Smooth muscle cell (in vitro differentiated cells): ENCODE measurements at regions not wholly inside any gene's neighbourhood (a gene's known extent, or its start where the extent isn't known, plus 50 kb on each side); places are given as distances from the start of the nearest gene placed in this dataset.

ENCODE experiments used
- DNase-seq: peaks from one replicate; lab custom pipeline; 2025; ENCODE audit not compliant: unreplicated experiment; lab: John Stamatoyannopoulos, UW
- H2AFZ ChIP-seq: fragments of 200-600 bp; sonication (generic); 2 replicates; pipeline ENCODE4 v1.6.0; 2016; ENCODE audit warnings: antibody characterized with exemption, low read depth, mild to moderate bottlenecking
- H3F3A ChIP-seq: fragments of 200-600 bp; sonication (generic); 2 replicates; pipeline ENCODE4 v1.6.0; 2017; ENCODE audit warnings: antibody characterized with exemption, low read depth
- H3K27ac ChIP-seq: fragments of 200-600 bp; sonication (generic); 2 replicates; pipeline ENCODE4 v1.5.1; 2016; ENCODE audit warnings: low read depth, mild to moderate bottlenecking
- H3K27me3 ChIP-seq: fragments of 200-600 bp; sonication (generic); 2 replicates; pipeline ENCODE4 v1.6.1; 2016; ENCODE audit warnings: low read depth, mild to moderate bottlenecking
- H3K36me3 ChIP-seq: fragments of 200-600 bp; sonication (generic); 2 replicates; pipeline ENCODE4 v1.5.1; 2016; ENCODE audit warnings: low read depth
- H3K4me1 ChIP-seq: fragments of 200-600 bp; sonication (generic); 2 replicates; pipeline ENCODE4 v1.5.1; 2016; ENCODE audit warnings: low read depth
- H3K4me2 ChIP-seq: fragments of 200-600 bp; sonication (generic); 2 replicates; pipeline ENCODE4 v1.6.0; 2016; ENCODE audit warnings: mild to moderate bottlenecking
- H3K4me3 ChIP-seq: fragments of 200-600 bp; sonication (generic); 2 replicates; pipeline ENCODE4 v1.5.1; 2016; ENCODE audit warnings: mild to moderate bottlenecking
- H3K79me2 ChIP-seq: fragments of 200-600 bp; sonication (generic); 2 replicates; pipeline ENCODE4 v1.6.0; 2016; ENCODE audit warnings: low read depth, mild to moderate bottlenecking
- H3K9ac ChIP-seq: fragments of 200-600 bp; sonication (generic); 2 replicates; pipeline ENCODE4 v1.6.0; 2016; ENCODE audit warnings: low read depth
- H3K9me3 ChIP-seq: fragments of 200-600 bp; sonication (generic); replicated peaks from 2 replicates; pipeline ENCODE4 v1.5.1; 2016; ENCODE audit warnings: low read depth
- H4K20me1 ChIP-seq: fragments of 200-600 bp; sonication (generic); 2 replicates; pipeline ENCODE4 v1.6.0; 2016; ENCODE audit warnings: low read depth
- WGBS: methylation state at CpG from one replicate; pipeline ENCODE4 v1.1.7; 2016; ENCODE audit warnings: low lambda C conversion rate; 5-methylcytosine and 5-hydroxymethylcytosine counted together
- TF ChIP-seq, protein P1 (sequence below): fragments of 200-600 bp; sonication (generic); IDR thresholded peaks from 2 replicates; pipeline ENCODE4 v1.5.1; 2017; ENCODE audit warnings: borderline replicate concordance, mild to moderate bottlenecking, antibody characterized with exemption; ENCODE audit not compliant: insufficient read depth, poor library complexity, severe bottlenecking

DNA sequence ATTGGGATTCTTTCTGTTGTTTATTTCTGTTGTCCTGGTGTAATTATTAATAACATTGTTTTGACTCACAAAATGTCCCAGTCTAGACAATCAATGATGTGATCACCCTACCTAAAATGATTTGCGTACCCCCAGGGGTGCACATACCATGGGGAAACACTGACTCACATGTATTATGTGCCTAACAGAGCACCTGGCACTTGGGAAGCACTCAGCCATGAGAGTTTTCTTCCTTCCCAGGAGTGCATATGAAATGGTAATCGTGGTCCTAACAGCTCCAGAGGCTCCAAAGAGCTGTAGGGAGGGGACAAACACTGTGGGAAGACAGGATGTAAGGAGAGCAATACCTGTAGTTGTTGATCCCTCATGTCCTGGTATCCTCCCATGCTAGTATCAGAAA, 187.8 kb upstream of the ERBB4 start:
- Histone ChIP-seq H3K9me3 (no peaks in the 10 kb centered on the region), H3K79me2 (no peaks in the 10 kb centered on the region), H4K20me1 (no peaks in the 10 kb centered on the region), H3K4me3 (no peak overlapping the region), H2AFZ (no peak overlapping the region), H3F3A (no peaks in the 10 kb centered on the region), H3K4me1 (no peaks in the 10 kb centered on the region), H3K27ac (no peak overlapping the region), H3K9ac (no peak overlapping the region), H3K4me2 (no peak overlapping the region), H3K27me3 (no peaks in the 10 kb centered on the region), H3K36me3 (no peaks in the 10 kb centered on the region)
- DNase-seq = no peak
- WGBS = 77% methylated on average over 2 of the region's 2 CpGs
- TF ChIP-seq, protein P1, sequence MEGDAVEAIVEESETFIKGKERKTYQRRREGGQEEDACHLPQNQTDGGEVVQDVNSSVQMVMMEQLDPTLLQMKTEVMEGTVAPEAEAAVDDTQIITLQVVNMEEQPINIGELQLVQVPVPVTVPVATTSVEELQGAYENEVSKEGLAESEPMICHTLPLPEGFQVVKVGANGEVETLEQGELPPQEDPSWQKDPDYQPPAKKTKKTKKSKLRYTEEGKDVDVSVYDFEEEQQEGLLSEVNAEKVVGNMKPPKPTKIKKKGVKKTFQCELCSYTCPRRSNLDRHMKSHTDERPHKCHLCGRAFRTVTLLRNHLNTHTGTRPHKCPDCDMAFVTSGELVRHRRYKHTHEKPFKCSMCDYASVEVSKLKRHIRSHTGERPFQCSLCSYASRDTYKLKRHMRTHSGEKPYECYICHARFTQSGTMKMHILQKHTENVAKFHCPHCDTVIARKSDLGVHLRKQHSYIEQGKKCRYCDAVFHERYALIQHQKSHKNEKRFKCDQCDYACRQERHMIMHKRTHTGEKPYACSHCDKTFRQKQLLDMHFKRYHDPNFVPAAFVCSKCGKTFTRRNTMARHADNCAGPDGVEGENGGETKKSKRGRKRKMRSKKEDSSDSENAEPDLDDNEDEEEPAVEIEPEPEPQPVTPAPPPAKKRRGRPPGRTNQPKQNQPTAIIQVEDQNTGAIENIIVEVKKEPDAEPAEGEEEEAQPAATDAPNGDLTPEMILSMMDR = no peak

DNA sequence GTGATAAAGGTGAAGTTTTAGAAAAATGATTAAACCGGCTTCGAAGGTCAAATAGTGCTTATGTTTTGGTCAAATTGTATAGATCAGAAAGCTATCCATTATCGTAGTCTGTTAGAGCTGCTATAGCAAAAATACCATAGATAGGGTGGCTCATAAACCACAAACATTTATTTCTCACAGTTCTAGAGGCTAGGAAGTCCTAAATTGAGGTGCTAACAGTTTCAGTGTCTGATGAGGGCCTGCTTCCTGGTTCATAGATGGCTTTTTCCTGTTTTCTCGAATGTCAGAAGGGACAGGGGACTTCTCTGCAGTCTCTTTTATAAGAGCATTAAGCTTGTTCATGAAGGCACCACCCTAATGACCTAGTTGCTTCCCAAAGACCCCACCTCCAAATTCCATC, 186.6 kb upstream of the ERBB4 start:
- peak overlapping the region; percentile 13 for H2AFZ ChIP-seq
- DNase-seq = no peak
- H3K4me1 ChIP-seq = no peaks in the 10 kb centered on the region
- no peaks in the 10 kb centered on the region for H3K27me3 ChIP-seq
- H4K20me1 ChIP-seq = no peaks in the 10 kb centered on the region
- no peaks in the 10 kb centered on the region for H3K36me3 ChIP-seq
- H3K79me2 ChIP-seq = no peaks in the 10 kb centered on the region
- no peak overlapping the region for H3K4me2 ChIP-seq
- no peak overlapping the region for H3K4me3 ChIP-seq
- no peak overlapping the region for H3K9ac ChIP-seq
- TF ChIP-seq, protein P1 = no peak
- no peaks in the 10 kb centered on the region for H3F3A ChIP-seq
- H3K9me3 ChIP-seq = no peaks in the 10 kb centered on the region
- H3K27ac ChIP-seq = no peak overlapping the region
- WGBS = 79% methylated on average over 4 of the region's 4 CpGs

DNA sequence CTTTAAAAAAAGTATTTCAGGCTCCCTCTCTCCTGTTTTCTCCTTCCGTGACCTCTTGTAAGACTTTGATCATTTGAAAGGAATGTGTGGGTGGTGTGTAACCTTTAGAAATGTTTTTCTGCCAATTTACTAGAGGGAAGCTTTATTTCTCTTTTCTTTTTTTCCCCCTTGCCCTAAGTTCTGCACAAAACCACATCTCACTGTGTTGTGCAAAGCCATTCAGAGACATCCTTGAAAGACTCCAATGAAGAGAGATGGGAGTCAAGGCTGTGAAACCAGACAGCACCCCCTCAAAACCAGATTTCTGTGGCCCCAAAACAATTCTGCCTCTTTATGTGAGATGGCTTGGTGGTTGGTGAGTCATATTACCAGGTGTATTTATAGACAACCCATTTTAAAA, 184.6 kb upstream of the ERBB4 start:
- WGBS = 61% methylated on average over 1 of the region's 1 CpG
- no peak for DNase-seq
- H3K79me2 ChIP-seq = no peaks in the 10 kb centered on the region
- no peaks in the 10 kb centered on the region for H3F3A ChIP-seq
- no peaks in the 10 kb centered on the region for H3K4me1 ChIP-seq
- peak overlapping the region; percentile 69 for H3K27ac ChIP-seq
- no peaks in the 10 kb centered on the region for H3K36me3 ChIP-seq
- H3K9ac ChIP-seq = no peak overlapping the region
- no peak overlapping the region for H2AFZ ChIP-seq
- TF ChIP-seq, protein P1 = no peak
- H3K9me3 ChIP-seq = no peaks in the 10 kb centered on the region
- no peaks in the 10 kb centered on the region for H3K27me3 ChIP-seq
- H3K4me3 ChIP-seq = no peak overlapping the region
- H3K4me2 ChIP-seq = no peak overlapping the region
- H4K20me1 ChIP-seq = no peaks in the 10 kb centered on the region

DNA sequence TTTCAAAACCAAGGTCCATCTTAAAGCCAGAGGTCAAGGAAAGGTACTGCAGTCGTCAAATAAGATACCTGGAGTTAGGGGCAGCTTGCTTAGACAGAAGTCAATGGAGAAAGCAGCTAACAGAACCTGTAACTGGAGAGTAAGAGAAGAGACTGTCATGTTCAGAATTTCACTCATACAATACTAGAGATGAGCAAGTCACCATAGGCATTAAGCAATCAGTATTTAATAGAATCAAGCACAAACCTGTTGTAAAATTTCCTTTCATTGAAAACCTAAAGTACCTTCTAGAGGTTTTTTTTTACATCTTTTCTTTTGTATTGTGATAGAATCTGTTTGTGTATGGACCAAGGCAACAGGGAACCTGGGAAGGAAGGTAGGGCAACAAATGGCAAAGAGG, 183.4 kb upstream of the ERBB4 start:
- no peaks in the 10 kb centered on the region for H3F3A ChIP-seq
- no peaks in the 10 kb centered on the region for H3K27me3 ChIP-seq
- H2AFZ ChIP-seq = no peak overlapping the region
- no peak overlapping the region for H3K4me3 ChIP-seq
- H3K9ac ChIP-seq = no peak overlapping the region
- TF ChIP-seq, protein P1 = no peak
- H3K79me2 ChIP-seq = no peaks in the 10 kb centered on the region
- H3K36me3 ChIP-seq = no peaks in the 10 kb centered on the region
- no peaks in the 10 kb centered on the region for H3K9me3 ChIP-seq
- H3K27ac ChIP-seq = peak overlapping the region; percentile 69
- no peaks in the 10 kb centered on the region for H3K4me1 ChIP-seq
- no peak overlapping the region for H3K4me2 ChIP-seq
- WGBS = 87% methylated on average over 1 of the region's 1 CpG
- H4K20me1 ChIP-seq = no peaks in the 10 kb centered on the region
- no peak for DNase-seq
